OCI-LY7 (cell line): ENCODE measurements at regions not wholly inside any gene's neighbourhood (a gene's known extent, or its start where the extent isn't known, plus 50 kb on each side); places are given as distances from the start of the nearest gene placed in this dataset.

Source experiments
- BruUV-seq: library from RNA; stranded (reverse); fragments of 400-500 nt; replicated peaks from 2 replicates; lab custom pipeline; 2021; lab: Mats Ljungman, UMichigan
- CTCF ChIA-PET: fragments of 300-600 bp; sonication (Branson Sonifier 250); formaldehyde crosslinking; loops from one replicate; lab custom pipeline; 2022; ENCODE audit warnings: antibody characterized with exemption; ENCODE audit not compliant: unreplicated experiment; lab: Charles Lee
- POLR2A ChIA-PET: fragments of 300-600 bp; sonication (Branson Sonifier 250); formaldehyde crosslinking; loops from one replicate; lab custom pipeline; 2022; ENCODE audit warnings: antibody characterized with exemption; lab: Charles Lee
- DNase-seq: peaks from one replicate; pipeline ENCODE4 v3.0.0-alpha.2; 2015; ENCODE audit warnings: low spot score
- H2AFZ ChIP-seq: fragments of 200-600 bp; sonication (generic), shearing (Covaris generic); 2 replicates; pipeline ENCODE4 v1.6.1; 2014; ENCODE audit warnings: mild to moderate bottlenecking, antibody characterized with exemption, low read length, moderate library complexity
- H3K27ac ChIP-seq: fragments of 200-600 bp; sonication (generic); 2 replicates; pipeline ENCODE4 v1.5.1; 2014; ENCODE audit warnings: mixed run types, low read depth, mild to moderate bottlenecking, moderate library complexity, low read length, inconsistent platforms; ENCODE audit not compliant: poor library complexity, severe bottlenecking
- H3K36me3 ChIP-seq: fragments of 200-600 bp; sonication (generic); 2 replicates; pipeline ENCODE4 v1.6.1; 2014; ENCODE audit warnings: mild to moderate bottlenecking, antibody characterized with exemption, low read length, moderate library complexity, mixed read lengths; ENCODE audit not compliant: insufficient read depth
- H3K4me1 ChIP-seq: fragments of 200-600 bp; sonication (generic); 2 replicates; pipeline ENCODE4 v1.5.1; 2014; ENCODE audit warnings: mild to moderate bottlenecking, low read length; ENCODE audit not compliant: insufficient read depth, poor library complexity, severe bottlenecking
- H3K4me2 ChIP-seq: fragments of 200-600 bp; sonication (generic); 2 replicates; pipeline ENCODE4 v1.6.1; 2014; ENCODE audit warnings: mild to moderate bottlenecking, low read length
- H3K4me3 ChIP-seq: fragments of 200-600 bp; sonication (generic); 2 replicates; pipeline ENCODE4 v1.5.1; 2014; ENCODE audit warnings: mild to moderate bottlenecking, low read depth, low read length; ENCODE audit not compliant: poor library complexity, severe bottlenecking
- H3K79me2 ChIP-seq: fragments of 200-600 bp; sonication (generic); 2 replicates; pipeline ENCODE4 v1.6.1; 2016; ENCODE audit warnings: low read depth, mild to moderate bottlenecking, low read length, moderate library complexity, mixed read lengths; ENCODE audit not compliant: insufficient read depth
- H3K9me2 ChIP-seq: fragments of 200-600 bp; sonication (generic); 2 replicates; pipeline ENCODE4 v1.6.1; 2016; ENCODE audit warnings: mild to moderate bottlenecking, low read length, mixed read lengths; ENCODE audit not compliant: insufficient read depth
- H3K9me3 ChIP-seq: fragments of 200-600 bp; sonication (generic); 2 replicates; pipeline ENCODE4 v1.6.1; 2014; ENCODE audit warnings: mild to moderate bottlenecking, mixed run types, low read length, mixed read lengths
- H4K20me1 ChIP-seq: fragments of 200-600 bp; sonication (generic); 2 replicates; pipeline ENCODE4 v1.6.1; 2014; ENCODE audit warnings: mild to moderate bottlenecking, antibody characterized with exemption, low read length, moderate library complexity, mixed read lengths; ENCODE audit not compliant: insufficient read depth
- CTCF ChIP-seq: fragments of 200-600 bp; sonication (generic); conservative IDR thresholded peaks from 2 replicates; pipeline ENCODE4 v1.5.1; 2014; ENCODE audit warnings: mild to moderate bottlenecking, antibody characterized with exemption, low read length, moderate library complexity, mixed read lengths
- EZH2phosphoT487 ChIP-seq: fragments of 200-600 bp; sonication (generic); IDR thresholded peaks from 2 replicates; pipeline ENCODE4 v1.6.1; 2018; ENCODE audit warnings: low read depth, borderline replicate concordance, mild to moderate bottlenecking, mixed run types, antibody characterized with exemption, low read length, moderate library complexity, mixed read lengths
- intact Hi-C: fragments of 100-400 bp; cut with micrococcal nuclease; formaldehyde crosslinking; loops from one replicate; pipeline ENCODE4 v1.10.0; 2022; ENCODE audit not compliant: unreplicated experiment

- intact Hi-C loops: no loop called here
- POLR2A ChIA-PET: no interaction called here
Observed at GRCh38 chr12:11499806-11500187, 104.4 kb upstream of the PRB2 start.

GRCh38 chr12:11500188-11500860, 105.0 kb upstream of the PRB2 start:
- no peaks in the 10 kb centered on the region for H4K20me1 ChIP-seq
- TF ChIP-seq CTCF (no peak), EZH2phosphoT487 (no peak)
- intact Hi-C loops: no loop called here
- no peaks in the 10 kb centered on the region for H3K9me3 ChIP-seq
- no peaks in the 10 kb centered on the region for H3K9me2 ChIP-seq
- peaks cover 16% of the 10 kb centered on the region for H3K4me1 ChIP-seq
- ChIA-PET POLR2A (no interaction called here), CTCF (no interaction called here)
- H2AFZ ChIP-seq: no peak overlapping the region
- no TSS peak for BruUV-seq
- no peak overlapping the region for H3K4me2 ChIP-seq
- no peaks in the 10 kb centered on the region for H3K79me2 ChIP-seq
- DNase-seq: peak; percentile 24
- H3K27ac ChIP-seq: no peak overlapping the region
- H3K36me3 ChIP-seq: no peaks in the 10 kb centered on the region
- no peak overlapping the region for H3K4me3 ChIP-seq

More at GRCh38 chr12:11499806-11500187, 104.4 kb upstream of the PRB2 start:
- Histone ChIP-seq H3K4me2 (no peak overlapping the region), H3K79me2 (no peaks in the 10 kb centered on the region), H2AFZ (no peak overlapping the region), H3K27ac (no peak overlapping the region), H3K9me2 (no peaks in the 10 kb centered on the region), H3K4me3 (no peak overlapping the region), H3K36me3 (no peaks in the 10 kb centered on the region), H4K20me1 (no peaks in the 10 kb centered on the region), H3K9me3 (no peaks in the 10 kb centered on the region), H3K4me1 (peaks cover 16% of the 10 kb centered on the region)
- CTCF ChIA-PET: no interaction called here
- BruUV-seq: no TSS peak
- no peak for DNase-seq
- TF ChIP-seq CTCF (no peak), EZH2phosphoT487 (no peak)

- Histone ChIP-seq H4K20me1 (no peaks in the 10 kb centered on the region), H3K9me3 (no peaks in the 10 kb centered on the region), H3K4me1 (peaks cover 16% of the 10 kb centered on the region), H3K36me3 (no peaks in the 10 kb centered on the region), H2AFZ (no peak overlapping the region), H3K27ac (no peak overlapping the region), H3K4me2 (no peak overlapping the region), H3K9me2 (no peaks in the 10 kb centered on the region), H3K79me2 (no peaks in the 10 kb centered on the region), H3K4me3 (no peak overlapping the region)
- no peak for DNase-seq
- TF ChIP-seq EZH2phosphoT487 (no peak), CTCF (no peak)
- no TSS peak for BruUV-seq
- ChIA-PET CTCF (no interaction called here), POLR2A (no interaction called here)
- intact Hi-C loops: no loop called here
Observed at GRCh38 chr12:11500861-11501230, 105.5 kb upstream of the PRB2 start.
